HL-60 (cell line): ENCODE measurements at regions not wholly inside any gene's neighbourhood (a gene's known extent, or its start where the extent isn't known, plus 50 kb on each side); places are given as distances from the start of the nearest gene placed in this dataset.

Experiments used
- CTCF ChIP-seq: IDR thresholded peaks from one replicate; pipeline ENCODE4 v1.5.1; 2011; ENCODE audit warnings: low read length, control low read depth, inconsistent platforms; ENCODE audit not compliant: insufficient read depth
- GABPA ChIP-seq: IDR thresholded peaks from 2 replicates; pipeline ENCODE4 v1.6.1; 2012; ENCODE audit warnings: low read depth
- POLR2AphosphoS5 ChIP-seq: IDR thresholded peaks from 2 replicates; pipeline ENCODE4 v1.6.1; 2012; ENCODE audit warnings: low read depth
- REST ChIP-seq: IDR thresholded peaks from 2 replicates; pipeline ENCODE4 v1.6.1; 2012; ENCODE audit warnings: low read depth; ENCODE audit not compliant: insufficient replicate concordance
- SPI1 ChIP-seq: IDR thresholded peaks from 2 replicates; pipeline ENCODE4 v1.6.1; 2012; ENCODE audit warnings: low read depth, mild to moderate bottlenecking, borderline replicate concordance

GRCh38 chr2:16291731-16292550, 351.6 kb downstream of the MYCN start:
- TF ChIP-seq CTCF = no peak
- no peak for TF ChIP-seq REST
- no peak for TF ChIP-seq GABPA
- TF ChIP-seq POLR2AphosphoS5 = no peak
- no peak for TF ChIP-seq SPI1
